GM10266 (cell line): ENCODE measurements at regions not wholly inside any gene's neighbourhood (a gene's known extent, or its start where the extent isn't known, plus 50 kb on each side); places are given as distances from the start of the nearest gene placed in this dataset.

ENCODE experiments used
- DNase-seq: peaks from one replicate; pipeline ENCODE4 v3.0.0; 2012; ENCODE audit errors: extremely low spot score
- TF ChIP-seq, protein P1 (sequence below): IDR thresholded peaks from 2 replicates; pipeline ENCODE4 v1.5.1; 2012; ENCODE audit warnings: mild to moderate bottlenecking, low read depth; ENCODE audit not compliant: control insufficient read depth, insufficient read depth; ENCODE audit errors: missing control alignments

DNA sequence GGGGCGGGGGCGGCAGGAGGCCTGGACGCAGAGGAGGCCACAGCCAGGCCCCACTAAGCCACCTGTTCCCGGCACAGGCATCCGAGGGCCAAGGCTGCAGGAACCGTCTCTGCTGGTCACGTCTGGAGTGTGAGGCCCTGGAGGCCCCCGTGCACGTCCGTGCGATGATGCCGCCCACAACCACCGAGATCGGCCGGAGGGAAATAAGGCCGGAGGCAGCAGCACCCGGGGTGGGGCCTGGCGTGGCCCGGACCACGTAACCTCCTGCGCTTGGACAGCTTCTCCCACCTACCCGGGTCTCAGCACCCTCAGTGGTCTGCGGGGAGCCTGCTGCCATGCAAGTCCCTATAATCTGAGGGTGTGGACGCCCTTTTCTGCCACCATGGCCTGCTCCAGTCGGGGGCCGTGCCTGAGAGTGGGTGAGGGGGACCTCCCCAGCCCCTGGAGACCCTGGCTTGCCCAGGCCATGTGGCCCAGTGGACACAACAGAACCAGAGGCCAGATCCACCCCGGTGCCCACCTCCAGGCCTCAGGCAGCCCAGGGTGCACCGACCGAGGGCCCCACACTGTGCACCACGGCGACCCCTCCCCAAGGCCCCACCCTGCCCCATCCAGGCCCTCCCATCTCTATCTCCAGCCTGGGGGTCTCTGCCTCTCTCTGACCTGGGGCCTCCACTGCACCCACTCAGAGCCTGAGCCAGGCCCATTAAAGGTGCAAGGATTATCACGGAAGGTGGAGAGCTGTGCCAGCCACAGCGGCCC lies 83.1 kb downstream of the PDGFA start:
- TF ChIP-seq, protein P1, sequence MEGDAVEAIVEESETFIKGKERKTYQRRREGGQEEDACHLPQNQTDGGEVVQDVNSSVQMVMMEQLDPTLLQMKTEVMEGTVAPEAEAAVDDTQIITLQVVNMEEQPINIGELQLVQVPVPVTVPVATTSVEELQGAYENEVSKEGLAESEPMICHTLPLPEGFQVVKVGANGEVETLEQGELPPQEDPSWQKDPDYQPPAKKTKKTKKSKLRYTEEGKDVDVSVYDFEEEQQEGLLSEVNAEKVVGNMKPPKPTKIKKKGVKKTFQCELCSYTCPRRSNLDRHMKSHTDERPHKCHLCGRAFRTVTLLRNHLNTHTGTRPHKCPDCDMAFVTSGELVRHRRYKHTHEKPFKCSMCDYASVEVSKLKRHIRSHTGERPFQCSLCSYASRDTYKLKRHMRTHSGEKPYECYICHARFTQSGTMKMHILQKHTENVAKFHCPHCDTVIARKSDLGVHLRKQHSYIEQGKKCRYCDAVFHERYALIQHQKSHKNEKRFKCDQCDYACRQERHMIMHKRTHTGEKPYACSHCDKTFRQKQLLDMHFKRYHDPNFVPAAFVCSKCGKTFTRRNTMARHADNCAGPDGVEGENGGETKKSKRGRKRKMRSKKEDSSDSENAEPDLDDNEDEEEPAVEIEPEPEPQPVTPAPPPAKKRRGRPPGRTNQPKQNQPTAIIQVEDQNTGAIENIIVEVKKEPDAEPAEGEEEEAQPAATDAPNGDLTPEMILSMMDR: no peak

DNA sequence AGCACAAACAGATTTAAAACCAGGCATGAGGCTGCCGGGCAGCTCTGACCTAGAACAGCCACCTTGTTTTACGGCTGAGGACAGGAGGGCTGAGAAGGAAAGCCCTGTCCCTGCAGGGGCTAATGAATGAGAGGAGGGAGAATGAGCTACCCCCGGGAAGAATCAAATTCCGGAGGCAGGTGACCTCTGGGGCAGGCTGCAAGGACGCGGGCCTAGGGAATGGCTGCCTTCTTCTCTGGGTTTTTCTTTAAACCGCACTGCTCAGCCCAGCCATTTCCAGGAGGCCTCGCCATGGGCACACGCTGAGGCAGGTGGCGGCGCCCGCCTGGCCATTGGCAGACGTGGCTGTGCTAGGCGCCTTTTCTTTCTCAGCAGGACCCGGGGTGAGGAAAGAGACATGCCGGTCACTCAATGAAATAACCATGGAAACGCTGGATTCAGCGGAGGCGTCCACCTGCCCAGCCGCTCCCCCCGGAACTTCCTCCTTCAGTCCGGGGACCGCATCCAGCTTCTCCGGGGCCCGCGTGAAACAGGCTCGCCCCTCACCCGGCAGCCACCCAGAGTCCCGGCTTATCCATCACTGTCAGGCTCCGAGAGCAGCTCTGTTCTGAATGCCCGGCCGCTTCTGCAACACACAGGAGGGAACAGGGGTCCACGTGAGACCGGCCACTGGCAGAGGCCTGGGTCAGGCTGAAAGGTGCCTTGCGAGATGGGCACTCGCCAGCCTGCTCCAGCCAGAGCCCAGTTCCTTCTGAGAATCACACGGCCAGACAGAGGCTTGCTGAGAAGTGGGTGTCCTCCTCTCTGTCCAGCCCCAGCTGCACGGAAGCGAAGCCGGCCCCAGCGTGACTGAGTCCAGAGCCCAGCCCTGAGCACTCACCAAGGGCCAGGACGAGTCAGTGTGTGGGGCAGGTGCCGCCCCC lies 82.1 kb downstream of the PDGFA start:
- no peak for DNase-seq
- TF ChIP-seq, protein P1: no peak

More for the DNA sequence above, 83.1 kb downstream of the PDGFA start:
- no peak for DNase-seq

DNA sequence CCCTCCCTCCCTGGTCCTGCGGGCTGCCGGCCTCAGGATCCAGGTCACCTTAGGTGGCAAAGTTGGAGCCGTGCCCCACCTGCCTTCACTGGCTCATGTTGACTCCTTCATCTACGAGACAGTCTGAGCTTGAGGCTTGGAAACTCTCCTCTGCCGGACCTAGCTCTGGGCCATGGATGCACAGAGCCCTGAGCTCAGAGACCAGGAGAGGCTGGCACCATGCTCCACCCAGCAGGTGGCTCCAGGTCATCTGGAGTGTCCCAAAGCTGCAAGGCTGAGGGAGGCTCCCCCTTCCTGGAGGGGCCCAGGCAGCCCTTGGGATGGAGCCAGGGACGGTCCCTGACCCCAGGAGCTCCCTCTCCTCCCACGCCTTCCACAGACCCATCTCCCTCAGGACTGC lies 81.3 kb downstream of the PDGFA start:
- DNase-seq: no peak
- TF ChIP-seq, protein P1: no peak

DNA sequence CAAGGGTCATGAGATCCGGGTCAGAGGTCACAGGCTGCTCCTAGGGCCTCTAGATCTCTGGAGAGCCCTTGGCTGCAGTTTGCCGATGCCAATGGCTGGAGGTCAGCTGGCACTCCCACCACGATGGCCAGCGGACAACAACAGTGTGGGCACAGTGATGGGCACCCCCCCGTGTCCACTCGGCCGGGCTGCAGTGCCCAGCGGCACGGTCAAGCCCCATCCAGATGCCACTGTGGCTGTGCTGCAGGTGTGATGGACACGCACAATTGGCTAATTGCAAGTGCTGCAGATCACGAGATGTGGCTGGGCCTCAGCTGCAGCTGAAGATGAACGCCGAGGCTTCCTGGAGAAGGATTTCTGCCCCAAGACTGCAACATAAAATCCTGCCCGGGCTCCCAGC lies 80.7 kb downstream of the PDGFA start:
- DNase-seq: no peak
- TF ChIP-seq, protein P1: no peak

DNA sequence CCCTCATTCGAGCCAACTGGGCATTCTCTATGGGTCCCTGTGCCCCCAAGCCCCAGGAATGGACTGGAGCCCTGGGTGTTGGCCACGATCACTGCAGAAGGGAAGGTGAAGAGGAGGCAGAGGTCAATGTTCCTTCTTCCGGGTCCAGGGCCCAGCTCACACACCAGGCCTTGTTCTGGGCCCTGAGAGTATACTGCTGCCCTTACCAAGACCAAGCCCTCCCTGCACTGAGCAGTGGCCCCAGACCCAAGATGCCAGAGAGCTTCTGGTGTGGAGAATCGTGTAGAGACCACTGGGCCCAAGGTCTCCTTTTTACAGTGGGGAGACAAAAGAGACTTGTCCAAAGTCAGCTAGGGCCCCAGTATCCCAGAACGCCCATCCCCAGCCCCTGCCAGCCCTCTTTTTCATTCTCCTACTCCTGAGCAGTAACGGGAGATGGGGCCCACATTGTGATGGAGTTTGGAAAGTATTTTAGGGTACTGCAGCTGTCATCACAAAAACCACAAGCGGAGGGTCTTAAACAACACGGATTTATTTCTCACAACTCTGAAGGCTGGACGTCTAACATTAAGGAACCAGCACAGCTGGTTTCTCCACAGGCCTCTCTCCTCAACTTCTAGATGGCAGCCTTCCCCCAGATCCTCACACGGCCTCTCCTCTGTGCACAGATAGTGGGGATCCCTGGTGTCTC lies 79.4 kb downstream of the PDGFA start:
- TF ChIP-seq, protein P1: no peak
- no peak for DNase-seq

DNA sequence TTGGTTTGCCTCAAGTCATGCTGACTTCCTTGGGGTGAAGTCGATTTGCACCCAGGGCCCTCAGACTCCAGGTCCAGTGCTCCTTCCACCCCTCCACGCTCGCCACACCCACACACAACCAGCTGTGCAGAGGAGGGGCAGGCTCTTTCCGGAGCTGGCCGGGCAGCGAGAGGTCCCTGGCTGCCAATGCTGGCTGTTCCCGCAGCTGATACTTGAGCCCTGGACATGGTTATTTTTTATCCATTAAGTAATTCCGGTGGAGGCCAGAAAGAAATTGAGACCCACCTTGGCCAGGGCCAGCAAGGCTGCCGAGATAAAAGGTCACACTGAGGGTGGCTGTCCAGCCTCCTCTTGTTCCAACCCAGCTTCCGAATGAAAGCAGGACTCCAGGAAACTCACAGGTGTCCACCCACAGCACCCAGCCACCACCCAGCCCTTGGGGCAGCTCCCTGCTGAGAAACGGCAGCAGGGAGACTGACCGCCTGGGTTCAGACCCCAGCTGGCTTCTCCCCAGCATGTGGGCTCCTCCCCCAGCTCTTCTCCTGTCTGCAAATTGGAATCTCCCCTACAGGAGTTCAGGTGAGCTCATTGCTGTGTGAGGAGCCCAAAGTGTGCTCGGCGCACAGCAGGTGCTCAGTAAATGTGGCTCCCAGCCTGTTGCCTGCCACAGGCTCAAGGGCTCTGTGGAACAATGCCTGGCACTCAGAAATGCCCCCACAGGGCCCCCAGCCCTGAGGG lies 77.8 kb downstream of the PDGFA start:
- TF ChIP-seq, protein P1: no peak
- no peak for DNase-seq
